ENCODE measurements at regions not wholly inside any gene's neighbourhood (a gene's known extent, or its start where the extent isn't known, plus 50 kb on each side); places are given as distances from the start of the nearest gene placed in this dataset.

DNA sequence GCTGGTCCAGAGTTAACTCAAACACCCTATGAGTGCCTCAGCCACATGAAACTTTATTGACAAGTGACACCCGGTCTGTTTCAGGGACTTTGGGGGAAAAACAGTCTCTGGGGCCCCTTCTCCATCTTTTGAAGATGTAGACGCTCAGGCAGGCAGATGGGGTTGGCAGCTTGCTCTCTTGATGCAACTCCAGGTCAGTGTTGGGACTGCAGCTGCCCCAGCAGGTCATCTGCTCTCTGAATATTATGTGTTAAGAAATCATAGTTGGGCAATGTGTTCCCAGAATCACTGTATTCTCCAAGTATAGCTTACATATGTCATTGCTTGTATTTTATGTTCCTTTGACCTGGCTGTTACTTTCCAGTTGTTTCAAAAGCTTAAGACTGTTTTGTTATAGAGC lies 544.9 kb upstream of the MGMT start:
- TF ChIP-seq, protein P1, sequence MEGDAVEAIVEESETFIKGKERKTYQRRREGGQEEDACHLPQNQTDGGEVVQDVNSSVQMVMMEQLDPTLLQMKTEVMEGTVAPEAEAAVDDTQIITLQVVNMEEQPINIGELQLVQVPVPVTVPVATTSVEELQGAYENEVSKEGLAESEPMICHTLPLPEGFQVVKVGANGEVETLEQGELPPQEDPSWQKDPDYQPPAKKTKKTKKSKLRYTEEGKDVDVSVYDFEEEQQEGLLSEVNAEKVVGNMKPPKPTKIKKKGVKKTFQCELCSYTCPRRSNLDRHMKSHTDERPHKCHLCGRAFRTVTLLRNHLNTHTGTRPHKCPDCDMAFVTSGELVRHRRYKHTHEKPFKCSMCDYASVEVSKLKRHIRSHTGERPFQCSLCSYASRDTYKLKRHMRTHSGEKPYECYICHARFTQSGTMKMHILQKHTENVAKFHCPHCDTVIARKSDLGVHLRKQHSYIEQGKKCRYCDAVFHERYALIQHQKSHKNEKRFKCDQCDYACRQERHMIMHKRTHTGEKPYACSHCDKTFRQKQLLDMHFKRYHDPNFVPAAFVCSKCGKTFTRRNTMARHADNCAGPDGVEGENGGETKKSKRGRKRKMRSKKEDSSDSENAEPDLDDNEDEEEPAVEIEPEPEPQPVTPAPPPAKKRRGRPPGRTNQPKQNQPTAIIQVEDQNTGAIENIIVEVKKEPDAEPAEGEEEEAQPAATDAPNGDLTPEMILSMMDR (IDR thresholded peaks at IDR 0.05): no peak
- no peak for TF ChIP-seq EZH2 (IDR thresholded peaks at IDR 0.05)
